Progenitor cell of endocrine pancreas (in vitro differentiated cells): ENCODE measurements at regions not wholly inside any gene's neighbourhood (a gene's known extent, or its start where the extent isn't known, plus 50 kb on each side); places are given as distances from the start of the nearest gene placed in this dataset.

Experiments
- DNase-seq: peaks from one replicate; pipeline ENCODE4 v3.0.0; 2021; ENCODE audit warnings: low spot score; ENCODE audit not compliant: unreplicated experiment
- H3K27ac Mint-ChIP-seq: 2 replicates; pipeline ENCODE4 v1.8.0; 2021; ENCODE audit warnings: mild to moderate bottlenecking, moderate library complexity, mixed read lengths
- H3K27me3 Mint-ChIP-seq: 2 replicates; pipeline ENCODE4 v1.8.0; 2021; ENCODE audit warnings: mixed read lengths
- H3K36me3 Mint-ChIP-seq: 2 replicates; pipeline ENCODE4 v1.8.0; 2022; ENCODE audit warnings: mixed read lengths; ENCODE audit not compliant: insufficient read depth
- H3K4me1 Mint-ChIP-seq: 2 replicates; pipeline ENCODE4 v1.8.0; 2021; ENCODE audit warnings: low read depth, mixed read lengths
- H3K4me3 Mint-ChIP-seq: 2 replicates; pipeline ENCODE4 v1.8.0; 2021; ENCODE audit warnings: low read depth, mild to moderate bottlenecking, moderate library complexity, mixed read lengths
- H3K9me3 Mint-ChIP-seq: 2 replicates; pipeline ENCODE4 v1.8.0; 2021; ENCODE audit warnings: low read depth, mixed read lengths
- TF ChIP-seq, protein P1 (sequence below): fragments of 200-600 bp; sonication (generic); IDR thresholded peaks from one replicate; pipeline ENCODE4 v1.5.0; 2021; ENCODE audit warnings: antibody characterized with exemption, mild to moderate bottlenecking; ENCODE audit not compliant: unreplicated experiment

- Mint-ChIP-seq H3K27ac (no peak overlapping the region), H3K27me3 (no peaks in the 10 kb centered on the region), H3K4me1 (no peaks in the 10 kb centered on the region), H3K9me3 (peaks cover 3% of the 10 kb centered on the region), H3K4me3 (no peak overlapping the region), H3K36me3 (no peaks in the 10 kb centered on the region)
- DNase-seq, result no peak
- TF ChIP-seq, protein P1, sequence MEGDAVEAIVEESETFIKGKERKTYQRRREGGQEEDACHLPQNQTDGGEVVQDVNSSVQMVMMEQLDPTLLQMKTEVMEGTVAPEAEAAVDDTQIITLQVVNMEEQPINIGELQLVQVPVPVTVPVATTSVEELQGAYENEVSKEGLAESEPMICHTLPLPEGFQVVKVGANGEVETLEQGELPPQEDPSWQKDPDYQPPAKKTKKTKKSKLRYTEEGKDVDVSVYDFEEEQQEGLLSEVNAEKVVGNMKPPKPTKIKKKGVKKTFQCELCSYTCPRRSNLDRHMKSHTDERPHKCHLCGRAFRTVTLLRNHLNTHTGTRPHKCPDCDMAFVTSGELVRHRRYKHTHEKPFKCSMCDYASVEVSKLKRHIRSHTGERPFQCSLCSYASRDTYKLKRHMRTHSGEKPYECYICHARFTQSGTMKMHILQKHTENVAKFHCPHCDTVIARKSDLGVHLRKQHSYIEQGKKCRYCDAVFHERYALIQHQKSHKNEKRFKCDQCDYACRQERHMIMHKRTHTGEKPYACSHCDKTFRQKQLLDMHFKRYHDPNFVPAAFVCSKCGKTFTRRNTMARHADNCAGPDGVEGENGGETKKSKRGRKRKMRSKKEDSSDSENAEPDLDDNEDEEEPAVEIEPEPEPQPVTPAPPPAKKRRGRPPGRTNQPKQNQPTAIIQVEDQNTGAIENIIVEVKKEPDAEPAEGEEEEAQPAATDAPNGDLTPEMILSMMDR, result no peak
Measured at GRCh38 chr3:146966124-146966523, 361.0 kb upstream of the PLSCR5 start.

- TF ChIP-seq, protein P1, result no peak
- peaks cover 6% of the 10 kb centered on the region for H3K4me1 Mint-ChIP-seq
- no peaks in the 10 kb centered on the region for H3K27me3 Mint-ChIP-seq
- DNase-seq, result no peak
- no peak overlapping the region for H3K27ac Mint-ChIP-seq
- no peaks in the 10 kb centered on the region for H3K36me3 Mint-ChIP-seq
- no peaks in the 10 kb centered on the region for H3K9me3 Mint-ChIP-seq
- H3K4me3 Mint-ChIP-seq, result no peak overlapping the region
Measured at GRCh38 chr3:146953511-146953981, 348.4 kb upstream of the PLSCR5 start.

DNA sequence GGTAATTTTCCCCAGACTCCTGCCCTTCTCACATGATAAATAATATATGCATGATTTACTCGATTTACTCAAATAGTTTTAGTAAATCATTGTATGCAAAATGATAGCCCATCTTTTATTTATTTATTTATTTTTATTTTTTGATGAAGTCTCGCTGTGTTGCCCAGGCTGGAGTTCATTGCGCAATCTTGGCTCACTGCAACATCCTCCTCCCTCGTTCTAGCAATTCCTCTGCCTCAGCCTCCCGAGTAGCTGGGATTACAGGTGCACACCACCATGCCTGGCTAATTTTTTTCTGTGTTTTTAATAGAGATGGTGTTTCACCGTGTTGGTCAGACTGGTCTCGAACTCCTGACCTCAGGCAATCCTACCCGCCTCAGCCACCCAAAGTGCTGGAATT lies 343.8 kb upstream of the PLSCR5 start:
- no peak for DNase-seq
- Mint-ChIP-seq H3K27ac (no peak overlapping the region), H3K27me3 (no peaks in the 10 kb centered on the region), H3K9me3 (peaks cover 8% of the 10 kb centered on the region), H3K4me3 (no peak overlapping the region), H3K4me1 (no peaks in the 10 kb centered on the region), H3K36me3 (no peaks in the 10 kb centered on the region)
- TF ChIP-seq, protein P1, result no peak

GRCh38 chr3:146948186-146948585 lies 343.0 kb upstream of the PLSCR5 start:
- H3K27ac Mint-ChIP-seq, result no peak overlapping the region
- no peak overlapping the region for H3K4me3 Mint-ChIP-seq
- H3K4me1 Mint-ChIP-seq, result no peaks in the 10 kb centered on the region
- peaks cover 11% of the 10 kb centered on the region for H3K9me3 Mint-ChIP-seq
- no peak for DNase-seq
- H3K27me3 Mint-ChIP-seq, result no peaks in the 10 kb centered on the region
- H3K36me3 Mint-ChIP-seq, result no peaks in the 10 kb centered on the region
- TF ChIP-seq, protein P1, result no peak

GRCh38 chr3:146929696-146930095 lies 324.6 kb upstream of the PLSCR5 start:
- Mint-ChIP-seq H3K4me1 (peaks cover 3% of the 10 kb centered on the region), H3K4me3 (no peak overlapping the region), H3K27ac (no peak overlapping the region), H3K9me3 (no peaks in the 10 kb centered on the region), H3K27me3 (no peaks in the 10 kb centered on the region), H3K36me3 (no peaks in the 10 kb centered on the region)
- no peak for DNase-seq
- TF ChIP-seq, protein P1, result no peak
